Small intestine (tissue), 7 donors: ENCODE measurements at regions not wholly inside any gene's neighbourhood (a gene's known extent, or its start where the extent isn't known, plus 50 kb on each side); places are given as distances from the start of the nearest gene placed in this dataset.
A peak's percentile ranks its signal among the peaks of the same experiment; 100 is the strongest.

Experiments used
- DNase-seq, 2 donors: peaks; one replicate each; pipeline versions ENCODE4 v3.0.0 to v3.0.0-alpha.2; 2013
- FAIRE-seq: peaks from 2 replicates; lab custom pipeline; 2012; peaks lifted over from hg19 to GRCh38; lab: Jason Lieb, UNC
- H3K27ac ChIP-seq, 3 donors: one replicate each; pipeline ENCODE4 v1.5.1; 2013; ENCODE audit warnings: low read length in 2 of 3, mild to moderate bottlenecking in 2 of 3, control low read depth in 1 of 3, inconsistent platforms in 1 of 3, low read depth in 1 of 3, moderate library complexity in 1 of 3
- H3K27me3 ChIP-seq, 3 donors: one replicate each; pipeline ENCODE4 v1.6.1; 2013; ENCODE audit warnings: low read length in 3 of 3, inconsistent platforms in 1 of 3; ENCODE audit not compliant: control insufficient read depth in 3 of 3, insufficient read depth in 3 of 3
- H3K36me3 ChIP-seq, 3 donors: one replicate each; pipeline ENCODE4 v1.6.1; 2013; ENCODE audit warnings: low read length in 3 of 3, inconsistent platforms in 1 of 3, low read depth in 1 of 3, mild to moderate bottlenecking in 1 of 3, moderate library complexity in 1 of 3; ENCODE audit not compliant: control insufficient read depth in 3 of 3, insufficient read depth in 2 of 3
- H3K4me1 ChIP-seq, 3 donors: one replicate each; pipeline ENCODE4 v1.6.1; 2013; ENCODE audit warnings: low read length in 2 of 3, inconsistent platforms in 1 of 3, low read depth in 1 of 3, mild to moderate bottlenecking in 1 of 3, moderate library complexity in 1 of 3; ENCODE audit not compliant: control insufficient read depth in 3 of 3, insufficient read depth in 2 of 3
- H3K4me3 ChIP-seq, 3 donors: one replicate each; pipeline ENCODE4 v1.5.1; 2013; ENCODE audit warnings: low read length in 3 of 3, control low read depth in 1 of 3, inconsistent platforms in 1 of 3, low read depth in 1 of 3, mild to moderate bottlenecking in 1 of 3, moderate library complexity in 1 of 3
- H3K9me3 ChIP-seq, 2 donors: one replicate each; pipeline ENCODE4 v1.6.1; 2013; ENCODE audit warnings: low read depth in 1 of 2, low read length in 1 of 2; ENCODE audit not compliant: control insufficient read depth in 2 of 2, insufficient read depth in 1 of 2
- WGBS, 3 donors: extraction: QIAGEN DNeasy Blood & Tissue Kit; methylation state at CpG; one replicate each; pipeline ENCODE4 v1.1.7; 2013; 5-methylcytosine and 5-hydroxymethylcytosine counted together
- donor health status: healthy with polysubstance abuse.
- donor health status: control.
- donor health status: control.
- donor health status: Bipolar disorder and iron deficiency.
- donor health status: healthy.

- DNase-seq (no peak), FAIRE-seq (no peak)
- H3K27me3 ChIP-seq: no peaks in the 10 kb centered on the region
- 90 to 92% (median 90%) methylated on average over 10 of the region's 10 CpGs for WGBS, 3 donors
- no peak overlapping the region for H3K27ac ChIP-seq
- no peaks in the 10 kb centered on the region for H3K36me3 ChIP-seq
- H3K4me3 ChIP-seq: no peak overlapping the region
- H3K4me1 ChIP-seq: peaks cover 0 to 3% (median 0%) of the 10 kb centered on the region in 3 donors
- peaks cover 0 to 9% of the 10 kb centered on the region in 2 donors for H3K9me3 ChIP-seq
Measured at GRCh38 chr2:6392354-6392753, 473.4 kb downstream of the CMPK2 start.

- H3K27ac ChIP-seq: no peak overlapping the region
- no peaks in the 10 kb centered on the region for H3K36me3 ChIP-seq
- no peaks in the 10 kb centered on the region for H3K27me3 ChIP-seq
- FAIRE-seq: no peak
- 71 to 79% (median 72%) methylated on average over 6 of the region's 6 CpGs for WGBS, 3 donors
- H3K4me3 ChIP-seq: no peak overlapping the region
- DNase-seq: no peak
- peaks cover 0 to 9% of the 10 kb centered on the region in 2 donors for H3K9me3 ChIP-seq
- H3K4me1 ChIP-seq: peaks cover 0 to 3% (median 0%) of the 10 kb centered on the region in 3 donors
Measured at GRCh38 chr2:6392966-6393365, 472.7 kb downstream of the CMPK2 start.

GRCh38 chr2:6393819-6394218 is 471.9 kb downstream of the CMPK2 start:
- FAIRE-seq (no peak), DNase-seq (no peak)
- no peaks in the 10 kb centered on the region for H3K27me3 ChIP-seq
- peak overlapping the region in 1 of 3 donors; percentile 21 for H3K27ac ChIP-seq
- WGBS, 3 donors: 58 to 67% (median 63%) methylated on average over 3 of the region's 3 CpGs
- peaks cover 0 to 3% (median 0%) of the 10 kb centered on the region in 3 donors for H3K4me1 ChIP-seq
- no peak overlapping the region for H3K4me3 ChIP-seq
- H3K9me3 ChIP-seq: peaks cover 0 to 9% of the 10 kb centered on the region in 2 donors
- no peaks in the 10 kb centered on the region for H3K36me3 ChIP-seq

- peak overlapping the region in 1 of 3 donors; percentile 65 for H3K27ac ChIP-seq
- H3K9me3 ChIP-seq: peaks cover 0 to 9% of the 10 kb centered on the region in 2 donors
- H3K4me3 ChIP-seq: no peak overlapping the region
- FAIRE-seq (no peak), DNase-seq (peak in 1 of 2 donors; percentile 47)
- 83 to 93% (median 86%) methylated on average over 2 of the region's 2 CpGs for WGBS, 3 donors
- H3K36me3 ChIP-seq: no peaks in the 10 kb centered on the region
- no peaks in the 10 kb centered on the region for H3K27me3 ChIP-seq
- H3K4me1 ChIP-seq: peaks cover 0 to 3% (median 0%) of the 10 kb centered on the region in 3 donors
Measured at GRCh38 chr2:6394276-6394675, 471.4 kb downstream of the CMPK2 start.

- Histone ChIP-seq H3K9me3 (peaks cover 0 to 6% of the 10 kb centered on the region in 2 donors), H3K27ac (no peak overlapping the region), H3K36me3 (no peaks in the 10 kb centered on the region), H3K4me3 (no peak overlapping the region), H3K27me3 (no peaks in the 10 kb centered on the region), H3K4me1 (peaks cover 0 to 3% (median 0%) of the 10 kb centered on the region in 3 donors)
- FAIRE-seq (no peak), DNase-seq (no peak)
- 76 to 90% (median 80%) methylated on average over 2 of the region's 2 CpGs for whole genome bisulfite sequencing, 3 donors
Measured at GRCh38 chr2:6398421-6398820, 467.3 kb downstream of the CMPK2 start.

GRCh38 chr2:6401301-6401700 is 464.4 kb downstream of the CMPK2 start:
- FAIRE-seq (no peak), DNase-seq (no peak)
- no peak overlapping the region for H3K4me3 ChIP-seq
- peaks cover 0 to 1% of the 10 kb centered on the region in 2 donors for H3K9me3 ChIP-seq
- 71 to 88% (median 81%) methylated on average over 3 of the region's 3 CpGs for WGBS, 3 donors
- no peaks in the 10 kb centered on the region for H3K27me3 ChIP-seq
- no peaks in the 10 kb centered on the region for H3K36me3 ChIP-seq
- H3K27ac ChIP-seq: no peak overlapping the region
- H3K4me1 ChIP-seq: no peaks in the 10 kb centered on the region

- FAIRE-seq (no peak), DNase-seq (no peak)
- Histone ChIP-seq H3K27me3 (no peaks in the 10 kb centered on the region), H3K4me1 (no peaks in the 10 kb centered on the region), H3K9me3 (no peaks in the 10 kb centered on the region), H3K27ac (no peak overlapping the region), H3K4me3 (no peak overlapping the region), H3K36me3 (no peaks in the 10 kb centered on the region)
- WGBS, 3 donors: 78 to 89% (median 82%) methylated on average over 2 of the region's 2 CpGs
Measured at GRCh38 chr2:6408057-6408456, 457.6 kb downstream of the CMPK2 start.

- Histone ChIP-seq H3K4me3 (no peak overlapping the region), H3K27me3 (no peaks in the 10 kb centered on the region), H3K27ac (no peak overlapping the region), H3K9me3 (no peaks in the 10 kb centered on the region), H3K36me3 (no peaks in the 10 kb centered on the region), H3K4me1 (no peaks in the 10 kb centered on the region)
- DNase-seq (no peak), FAIRE-seq (no peak)
- 40 to 58% (median 42%) methylated on average over 3 of the region's 3 CpGs for WGBS, 3 donors
Measured at GRCh38 chr2:6410313-6410712, 455.4 kb downstream of the CMPK2 start.

- DNase-seq: no peak
- Histone ChIP-seq H3K27me3 (no peaks in the 10 kb centered on the region), H3K27ac (no peak overlapping the region), H3K4me1 (no peaks in the 10 kb centered on the region), H3K9me3 (no peaks in the 10 kb centered on the region), H3K4me3 (no peak overlapping the region), H3K36me3 (no peaks in the 10 kb centered on the region)
- WGBS, 3 donors: 61 to 79% (median 66%) methylated on average over 3 of the region's 3 CpGs
- no peak for FAIRE-seq
Measured at GRCh38 chr2:6412533-6413091, 453.1 kb downstream of the CMPK2 start.
